IPS DF 6.9 (cell line): ENCODE measurements at regions not wholly inside any gene's neighbourhood (a gene's known extent, or its start where the extent isn't known, plus 50 kb on each side); places are given as distances from the start of the nearest gene placed in this dataset.
A peak's percentile ranks its signal among the peaks of the same experiment; 100 is the strongest.
"Not testable (repeated sequence)": the region's sequence is repeated elsewhere in the genome, so short reads cannot be mapped to it uniquely, and the experiment has no call there.

Experiments
- DNase-seq: peaks from one replicate; pipeline ENCODE4 v3.0.0-alpha.2; 2013; ENCODE audit warnings: low read depth, low spot score
- H3K27ac ChIP-seq: one replicate; pipeline ENCODE4 v1.5.1; 2013; ENCODE audit warnings: low read length, control low read depth
- H3K27me3 ChIP-seq: 2 replicates; pipeline ENCODE4 v1.6.1; 2013; ENCODE audit warnings: mild to moderate bottlenecking, low read length; ENCODE audit not compliant: control insufficient read depth, insufficient read depth
- H3K36me3 ChIP-seq: 2 replicates; pipeline ENCODE4 v1.6.1; 2013; ENCODE audit warnings: low read length; ENCODE audit not compliant: control insufficient read depth, insufficient read depth
- H3K4me1 ChIP-seq: 2 replicates; pipeline ENCODE4 v1.6.1; 2013; ENCODE audit warnings: low read length; ENCODE audit not compliant: control insufficient read depth, insufficient read depth
- H3K4me3 ChIP-seq: 2 replicates; pipeline ENCODE4 v1.5.1; 2013; ENCODE audit warnings: mild to moderate bottlenecking, low read length
- H3K9me3 ChIP-seq: 2 replicates; pipeline ENCODE4 v1.6.1; 2013; ENCODE audit warnings: low read length, inconsistent platforms; ENCODE audit not compliant: control insufficient read depth, insufficient read depth
- WGBS: extraction: QIAGEN DNeasy Blood & Tissue Kit; methylation state at CpG from one replicate; pipeline ENCODE4 v1.1.7; 2013; ENCODE audit warnings: mixed read lengths, missing lambda C conversion rate; ENCODE audit not compliant: insufficient read length, insufficient coverage; 5-methylcytosine and 5-hydroxymethylcytosine counted together

GRCh38 chr1:242670019-242670418 lies 145.5 kb upstream of the PLD5 start:
- no peak overlapping the region for H3K4me3 ChIP-seq
- no peak for DNase-seq
- H3K27me3 ChIP-seq: no peaks in the 10 kb centered on the region
- no CpG with 5 or more reads among the region's 2 CpGs for WGBS
- H3K36me3 ChIP-seq: no peaks in the 10 kb centered on the region
- H3K4me1 ChIP-seq: no peaks in the 10 kb centered on the region
- H3K27ac ChIP-seq: no peak overlapping the region
- no peaks in the 10 kb centered on the region for H3K9me3 ChIP-seq

DNA sequence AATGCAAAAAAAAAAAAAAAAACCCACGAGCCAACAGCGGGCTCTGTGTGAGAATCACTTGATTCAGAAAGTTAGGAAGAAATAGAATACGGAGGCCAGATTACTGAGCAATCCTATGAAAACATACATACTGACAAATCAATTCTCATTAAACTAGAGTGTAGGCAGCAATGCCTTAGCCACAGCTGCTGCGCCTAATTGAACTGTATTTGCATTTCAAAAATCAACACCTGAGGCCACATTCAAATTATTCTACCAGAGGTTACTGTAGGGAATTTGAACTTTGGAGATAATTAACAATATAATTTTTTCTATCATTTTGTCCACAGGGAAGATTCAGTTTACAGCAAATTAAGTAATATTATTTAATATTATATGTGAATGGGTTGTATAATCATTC lies 138.4 kb upstream of the PLD5 start:
- H3K27me3 ChIP-seq: no peaks in the 10 kb centered on the region
- DNase-seq: no peak
- H3K9me3 ChIP-seq: no peaks in the 10 kb centered on the region
- H3K27ac ChIP-seq: no peak overlapping the region
- H3K4me1 ChIP-seq: no peaks in the 10 kb centered on the region
- WGBS: no CpG with 5 or more reads among the region's 4 CpGs
- H3K4me3 ChIP-seq: no peak overlapping the region
- no peaks in the 10 kb centered on the region for H3K36me3 ChIP-seq

GRCh38 chr1:242653772-242654171 lies 129.3 kb upstream of the PLD5 start:
- not testable (repeated sequence) for H3K27me3 ChIP-seq, H3K27ac ChIP-seq

GRCh38 chr1:242651817-242652216 lies 127.3 kb upstream of the PLD5 start:
- H3K9me3 ChIP-seq: no peaks in the 10 kb centered on the region
- no peak overlapping the region for H3K4me3 ChIP-seq
- H3K36me3 ChIP-seq: no peaks in the 10 kb centered on the region
- no CpG with 5 or more reads among the region's 5 CpGs for WGBS
- peak; percentile 61 for DNase-seq
- H3K27me3 ChIP-seq: no peaks in the 10 kb centered on the region
- peaks cover 3% of the 10 kb centered on the region; the same call in 1 of the 2 replicates for H3K4me1 ChIP-seq
- H3K27ac ChIP-seq: no peak overlapping the region

More at GRCh38 chr1:242653772-242654171, 129.3 kb upstream of the PLD5 start:
- H3K4me1 ChIP-seq, H3K4me3 ChIP-seq, H3K36me3 ChIP-seq, H3K9me3 ChIP-seq, DNase-seq: not testable (repeated sequence)

DNA sequence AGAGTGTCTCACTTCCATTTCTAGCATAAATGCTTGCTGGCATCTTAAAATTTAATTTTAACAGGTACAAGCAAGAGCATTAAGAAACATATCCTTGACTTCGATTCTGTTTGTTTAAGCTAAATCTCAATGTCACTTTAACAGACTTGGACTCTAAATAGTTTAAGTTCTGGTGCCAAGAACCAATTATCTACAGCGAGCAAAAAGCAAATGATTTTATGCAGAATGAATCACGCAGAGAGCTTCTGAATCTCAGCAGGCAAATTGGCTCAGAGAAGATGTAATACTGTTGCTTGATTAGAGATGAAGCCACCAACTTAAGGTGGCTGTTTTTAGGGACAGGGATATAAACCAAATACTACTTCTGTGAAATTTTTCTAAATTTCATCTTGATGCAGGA lies 117.0 kb upstream of the PLD5 start:
- no peak for DNase-seq
- no CpG with 5 or more reads among the region's 3 CpGs for WGBS
- Histone ChIP-seq H3K4me1 (no peaks in the 10 kb centered on the region), H3K9me3 (no peaks in the 10 kb centered on the region), H3K36me3 (no peaks in the 10 kb centered on the region), H3K4me3 (no peak overlapping the region), H3K27me3 (no peaks in the 10 kb centered on the region), H3K27ac (no peak overlapping the region)

DNA sequence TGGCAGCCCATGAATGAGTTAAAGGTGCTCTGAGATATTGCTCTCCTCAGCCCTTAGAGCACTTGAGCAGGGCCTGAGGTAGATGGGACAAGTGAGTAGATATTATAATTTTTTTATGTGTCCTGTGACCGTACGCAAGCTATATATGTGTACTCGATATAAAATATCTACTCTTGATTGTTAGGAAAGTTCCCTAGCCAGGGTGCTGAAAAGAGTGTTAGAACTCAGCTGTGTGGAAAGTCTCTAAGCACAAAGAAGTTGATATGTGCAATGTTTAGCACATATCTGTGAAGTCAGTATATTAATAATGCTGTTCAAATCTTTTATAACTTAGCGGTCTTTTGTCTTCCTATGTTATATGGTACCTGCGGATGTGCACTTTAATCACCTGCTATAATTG lies 114.6 kb upstream of the PLD5 start:
- H3K4me1 ChIP-seq: no peaks in the 10 kb centered on the region
- H3K27ac ChIP-seq: no peak overlapping the region
- no CpG with 5 or more reads among the region's 5 CpGs for WGBS
- H3K27me3 ChIP-seq: no peaks in the 10 kb centered on the region
- no peak overlapping the region for H3K4me3 ChIP-seq
- no peaks in the 10 kb centered on the region for H3K36me3 ChIP-seq
- DNase-seq: no peak
- no peaks in the 10 kb centered on the region for H3K9me3 ChIP-seq

DNA sequence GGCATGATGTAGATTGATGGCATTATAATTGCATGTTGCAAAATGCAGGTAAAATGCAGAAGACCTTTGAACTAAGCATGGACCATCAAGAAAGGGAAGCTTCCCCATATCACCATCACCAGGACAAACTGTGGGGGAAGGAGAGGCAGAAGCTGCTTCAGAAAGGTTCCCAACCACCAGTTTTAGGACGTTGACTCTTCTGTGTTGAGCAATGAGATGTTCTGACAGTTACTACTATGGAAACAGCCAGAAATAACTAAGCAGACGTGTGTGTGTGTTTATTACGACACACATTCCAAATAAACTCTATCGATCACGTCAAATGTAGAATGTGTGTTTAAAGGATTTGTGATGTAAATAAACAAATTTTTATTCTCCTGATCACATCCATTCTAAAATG lies 110.2 kb upstream of the PLD5 start:
- H3K27ac ChIP-seq: no peak overlapping the region
- WGBS: no CpG with 5 or more reads among the region's 5 CpGs
- H3K4me1 ChIP-seq: no peaks in the 10 kb centered on the region
- H3K27me3 ChIP-seq: no peaks in the 10 kb centered on the region
- H3K4me3 ChIP-seq: no peak overlapping the region
- no peaks in the 10 kb centered on the region for H3K36me3 ChIP-seq
- H3K9me3 ChIP-seq: no peaks in the 10 kb centered on the region
- no peak for DNase-seq

DNA sequence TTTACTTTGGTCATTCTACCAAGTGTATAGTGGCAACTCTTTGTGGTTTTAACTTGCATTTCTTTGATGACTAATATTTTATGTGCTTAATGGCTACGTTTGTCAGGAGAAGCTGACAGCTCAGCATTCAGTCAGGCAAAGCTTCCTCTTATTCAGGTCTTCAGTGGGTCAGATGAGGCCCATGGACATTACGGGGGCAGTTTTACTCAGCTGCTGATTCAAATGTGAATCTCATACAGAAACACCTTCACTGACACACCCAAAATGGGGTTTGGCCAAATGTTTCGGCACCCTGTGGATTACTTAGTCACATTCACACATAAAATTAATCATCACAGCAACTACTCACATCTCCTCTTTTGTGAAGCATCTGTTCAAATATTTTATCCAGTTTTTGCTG lies 104.9 kb upstream of the PLD5 start:
- DNase-seq: no peak
- no CpG with 5 or more reads among the region's 3 CpGs for WGBS

GRCh38 chr1:242623756-242624155 lies 99.3 kb upstream of the PLD5 start:
- H3K27ac ChIP-seq: no peak overlapping the region
- H3K36me3 ChIP-seq: no peaks in the 10 kb centered on the region
- H3K9me3 ChIP-seq: no peaks in the 10 kb centered on the region
- no peak for DNase-seq
- 100% methylated on average over 2 of the region's 5 CpGs for WGBS
- no peak overlapping the region for H3K4me3 ChIP-seq
- H3K27me3 ChIP-seq: no peaks in the 10 kb centered on the region
- H3K4me1 ChIP-seq: no peaks in the 10 kb centered on the region

More for the DNA sequence above, 104.9 kb upstream of the PLD5 start:
- H3K27ac ChIP-seq: no peak overlapping the region
- no peaks in the 10 kb centered on the region for H3K36me3 ChIP-seq
- H3K9me3 ChIP-seq: no peaks in the 10 kb centered on the region
- no peaks in the 10 kb centered on the region for H3K4me1 ChIP-seq
- H3K4me3 ChIP-seq: no peak overlapping the region
- no peaks in the 10 kb centered on the region for H3K27me3 ChIP-seq

- H3K4me1 ChIP-seq: no peaks in the 10 kb centered on the region
- no CpG with 5 or more reads among the region's 4 CpGs for WGBS
Observed at GRCh38 chr1:242623119-242623518, 98.6 kb upstream of the PLD5 start.

DNA sequence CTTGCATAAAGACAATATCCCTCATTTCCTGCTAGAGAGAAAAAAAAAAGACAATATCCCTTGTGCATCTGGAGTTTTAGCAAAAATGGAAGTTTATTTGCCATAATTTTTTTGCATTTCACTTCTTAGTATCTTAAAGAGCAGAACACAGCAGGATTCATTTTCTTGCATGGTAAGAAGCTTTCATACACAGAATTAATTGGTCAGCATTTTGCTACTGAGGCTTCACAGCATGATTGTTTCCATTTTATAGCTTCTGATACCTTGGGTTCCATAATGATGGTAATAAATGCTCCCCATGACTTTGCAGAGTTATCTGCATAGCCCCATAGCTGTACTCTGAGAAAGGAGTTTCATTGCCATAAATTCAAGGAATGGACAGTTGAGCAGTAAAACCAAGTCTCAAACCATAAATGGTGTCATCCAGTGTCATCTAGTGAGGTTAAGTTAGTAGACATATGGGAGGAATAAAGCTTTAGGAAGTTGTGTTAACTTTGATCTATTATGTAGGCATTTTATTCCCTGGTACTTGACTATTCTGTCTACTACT lies 88.8 kb upstream of the PLD5 start:
- Histone ChIP-seq H3K4me3 (no peak overlapping the region), H3K36me3 (no peaks in the 10 kb centered on the region), H3K27ac (no peak overlapping the region), H3K4me1 (no peaks in the 10 kb centered on the region), H3K9me3 (no peaks in the 10 kb centered on the region), H3K27me3 (no peaks in the 10 kb centered on the region)
- no peak for DNase-seq

More at GRCh38 chr1:242623119-242623518, 98.6 kb upstream of the PLD5 start:
- Histone ChIP-seq H3K4me3 (no peak overlapping the region), H3K36me3 (no peaks in the 10 kb centered on the region), H3K27ac (no peak overlapping the region), H3K9me3 (no peaks in the 10 kb centered on the region), H3K27me3 (no peaks in the 10 kb centered on the region)
- DNase-seq: no peak
